ENCODE measurements at regions not wholly inside any gene's neighbourhood (a gene's known extent, or its start where the extent isn't known, plus 50 kb on each side); places are given as distances from the start of the nearest gene placed in this dataset.

GRCh38 chr4:19930742-19931141 lies 321.0 kb upstream of the SLIT2 start:
- Mint-ChIP-seq H3K27me3 (ENCODE audit: insufficient read depth) (no peaks in the 10 kb centered on the region), H3K9me3 (no peaks in the 10 kb centered on the region), H3K4me1 (ENCODE audit: low read depth) (peaks cover 16% of the 10 kb centered on the region), H3K27ac (no peak overlapping the region), H3K36me3 (ENCODE audit: low read depth) (no peaks in the 10 kb centered on the region), H3K4me3 (no peak overlapping the region)
- TF ChIP-seq CTCF (IDR thresholded peaks at IDR 0.05) = no peak
- DNase-seq = no peak

GRCh38 chr4:19927381-19927780 lies 324.3 kb upstream of the SLIT2 start:
- DNase-seq = peak; percentile 11
- TF ChIP-seq CTCF (IDR thresholded peaks at IDR 0.05) = no peak
- Mint-ChIP-seq H3K27ac (no peak overlapping the region), H3K27me3 (ENCODE audit: insufficient read depth) (no peaks in the 10 kb centered on the region), H3K9me3 (no peaks in the 10 kb centered on the region), H3K4me3 (no peak overlapping the region), H3K4me1 (ENCODE audit: low read depth) (peaks cover 13% of the 10 kb centered on the region), H3K36me3 (ENCODE audit: low read depth) (no peaks in the 10 kb centered on the region)

- no peak overlapping the region for H3K27ac Mint-ChIP-seq
- H3K4me3 Mint-ChIP-seq = no peak overlapping the region
- H3K9me3 Mint-ChIP-seq = no peaks in the 10 kb centered on the region
- TF ChIP-seq CTCF (IDR thresholded peaks at IDR 0.05) = no peak
- H3K4me1 Mint-ChIP-seq (ENCODE audit: low read depth) = peaks cover 13% of the 10 kb centered on the region
- DNase-seq = no peak
- no peaks in the 10 kb centered on the region; the same call in 1 of the 2 replicates for H3K27me3 Mint-ChIP-seq (ENCODE audit: insufficient read depth)
- no peaks in the 10 kb centered on the region for H3K36me3 Mint-ChIP-seq (ENCODE audit: low read depth)
Observed at GRCh38 chr4:19925516-19925915, 326.2 kb upstream of the SLIT2 start.

GRCh38 chr4:19924761-19925160 lies 326.9 kb upstream of the SLIT2 start:
- TF ChIP-seq CTCF (IDR thresholded peaks at IDR 0.05) = no peak
- H3K9me3 Mint-ChIP-seq = no peaks in the 10 kb centered on the region
- H3K27me3 Mint-ChIP-seq (ENCODE audit: insufficient read depth) = no peaks in the 10 kb centered on the region; the same call in 1 of the 2 replicates
- H3K4me3 Mint-ChIP-seq = no peak overlapping the region
- H3K4me1 Mint-ChIP-seq (ENCODE audit: low read depth) = peaks cover 13% of the 10 kb centered on the region
- no peak overlapping the region for H3K27ac Mint-ChIP-seq
- H3K36me3 Mint-ChIP-seq (ENCODE audit: low read depth) = 0 out of 2 replicates have a peak, but pooled peaks cover 3% of the 10 kb centered on the region
- DNase-seq = no peak

- peaks cover 24% of the 10 kb centered on the region for H3K36me3 Mint-ChIP-seq (ENCODE audit: low read depth)
- DNase-seq = no peak
- peaks cover 5% of the 10 kb centered on the region for H3K27me3 Mint-ChIP-seq (ENCODE audit: insufficient read depth)
Observed at GRCh38 chr4:19915276-19915675, 336.4 kb upstream of the SLIT2 start.

More at GRCh38 chr4:19915276-19915675, 336.4 kb upstream of the SLIT2 start:
- TF ChIP-seq CTCF (IDR thresholded peaks at IDR 0.05) = no peak
- H3K27ac Mint-ChIP-seq = no peak overlapping the region
- H3K9me3 Mint-ChIP-seq = peaks cover 14% of the 10 kb centered on the region
- H3K4me1 Mint-ChIP-seq (ENCODE audit: low read depth) = peaks cover 10% of the 10 kb centered on the region
- no peak overlapping the region for H3K4me3 Mint-ChIP-seq
